ENCODE measurements at regions not wholly inside any gene's neighbourhood (a gene's known extent, or its start where the extent isn't known, plus 50 kb on each side); places are given as distances from the start of the nearest gene placed in this dataset.

- DNase-seq: no peak
- H3K27ac ChIP-seq (ENCODE audit: low read depth in 2 of 2, low read length in 1 of 2): no peak overlapping the region
- peaks cover 0 to 6% of the 10 kb centered on the region in 2 experiments; a peak in 1 of 4 replicates for H3K4me1 ChIP-seq (ENCODE audit: control insufficient read depth in 1 of 2, insufficient read depth in 2 of 2, low read depth in 1 of 2, low read length in 1 of 2)
- H3K9me2 ChIP-seq: no peaks in the 10 kb centered on the region
- H3K79me2 ChIP-seq (ENCODE audit: insufficient read depth): no peaks in the 10 kb centered on the region
- POLR2A ChIA-PET: no interaction called here
- no peak overlapping the region for H2AFZ ChIP-seq (ENCODE audit: low read depth)
- CTCF ChIA-PET: no interaction called here
- H4K20me1 ChIP-seq (ENCODE audit: insufficient read depth): no peaks in the 10 kb centered on the region
- TF ChIP-seq FOXM1 (IDR thresholded peaks at IDR 0.05; ENCODE audit: low read depth) (no peak), NFIC (IDR thresholded peaks at IDR 0.05; ENCODE audit: borderline replicate concordance) (no peak), MEF2A (IDR thresholded peaks at IDR 0.05; ENCODE audit: borderline replicate concordance, low read depth) (no peak), JUND (IDR thresholded peaks at IDR 0.05) (no peak), REST (IDR thresholded peaks at IDR 0.05; ENCODE audit: low read depth, low read length) (no peak), YY1 (IDR thresholded peaks at IDR 0.05; ENCODE audit: low read depth) (no peak), FOSL2 (IDR thresholded peaks at IDR 0.05; ENCODE audit: borderline replicate concordance, low read depth) (no peak), USF2 (IDR thresholded peaks at IDR 0.05; ENCODE audit: borderline replicate concordance, low read depth, low read length) (no peak)
- TF ChIP-seq, protein P1, sequence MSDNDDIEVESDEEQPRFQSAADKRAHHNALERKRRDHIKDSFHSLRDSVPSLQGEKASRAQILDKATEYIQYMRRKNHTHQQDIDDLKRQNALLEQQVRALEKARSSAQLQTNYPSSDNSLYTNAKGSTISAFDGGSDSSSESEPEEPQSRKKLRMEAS (IDR thresholded peaks at IDR 0.05; ENCODE audit: low read depth): no peak
- TF ChIP-seq, protein P2, sequence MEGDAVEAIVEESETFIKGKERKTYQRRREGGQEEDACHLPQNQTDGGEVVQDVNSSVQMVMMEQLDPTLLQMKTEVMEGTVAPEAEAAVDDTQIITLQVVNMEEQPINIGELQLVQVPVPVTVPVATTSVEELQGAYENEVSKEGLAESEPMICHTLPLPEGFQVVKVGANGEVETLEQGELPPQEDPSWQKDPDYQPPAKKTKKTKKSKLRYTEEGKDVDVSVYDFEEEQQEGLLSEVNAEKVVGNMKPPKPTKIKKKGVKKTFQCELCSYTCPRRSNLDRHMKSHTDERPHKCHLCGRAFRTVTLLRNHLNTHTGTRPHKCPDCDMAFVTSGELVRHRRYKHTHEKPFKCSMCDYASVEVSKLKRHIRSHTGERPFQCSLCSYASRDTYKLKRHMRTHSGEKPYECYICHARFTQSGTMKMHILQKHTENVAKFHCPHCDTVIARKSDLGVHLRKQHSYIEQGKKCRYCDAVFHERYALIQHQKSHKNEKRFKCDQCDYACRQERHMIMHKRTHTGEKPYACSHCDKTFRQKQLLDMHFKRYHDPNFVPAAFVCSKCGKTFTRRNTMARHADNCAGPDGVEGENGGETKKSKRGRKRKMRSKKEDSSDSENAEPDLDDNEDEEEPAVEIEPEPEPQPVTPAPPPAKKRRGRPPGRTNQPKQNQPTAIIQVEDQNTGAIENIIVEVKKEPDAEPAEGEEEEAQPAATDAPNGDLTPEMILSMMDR (IDR thresholded peaks at IDR 0.05): no peak
- no peaks in the 10 kb centered on the region for H3K36me3 ChIP-seq (replicated peaks in 1 of 2; ENCODE audit: control insufficient read depth in 1 of 2, insufficient read depth in 2 of 2, low read length in 1 of 2)
- no peak overlapping the region for H3K9ac ChIP-seq
- WGBS (ENCODE audit: low lambda C conversion rate): 51% methylated on average over 11 of the region's 11 CpGs
- no peaks in the 10 kb centered on the region for H3F3A ChIP-seq (replicated peaks; ENCODE audit: insufficient read depth)
- H3K4me3 ChIP-seq (ENCODE audit: low read depth in 2 of 2, low read length in 1 of 2): no peak overlapping the region
- H3K27me3 ChIP-seq (ENCODE audit: insufficient read depth): no peaks in the 10 kb centered on the region
- H3K4me2 ChIP-seq: no peak overlapping the region
- H3K9me3 ChIP-seq: no peaks in the 10 kb centered on the region
Measured at GRCh38 chr10:120076996-120077706, 184.6 kb downstream of the SEC23IP start.
